ENCODE measurements at regions not wholly inside any gene's neighbourhood (a gene's known extent, or its start where the extent isn't known, plus 50 kb on each side); places are given as distances from the start of the nearest gene placed in this dataset.
"Not testable (repeated sequence)": the region's sequence is repeated elsewhere in the genome, so short reads cannot be mapped to it uniquely, and the experiment has no call there.

DNA sequence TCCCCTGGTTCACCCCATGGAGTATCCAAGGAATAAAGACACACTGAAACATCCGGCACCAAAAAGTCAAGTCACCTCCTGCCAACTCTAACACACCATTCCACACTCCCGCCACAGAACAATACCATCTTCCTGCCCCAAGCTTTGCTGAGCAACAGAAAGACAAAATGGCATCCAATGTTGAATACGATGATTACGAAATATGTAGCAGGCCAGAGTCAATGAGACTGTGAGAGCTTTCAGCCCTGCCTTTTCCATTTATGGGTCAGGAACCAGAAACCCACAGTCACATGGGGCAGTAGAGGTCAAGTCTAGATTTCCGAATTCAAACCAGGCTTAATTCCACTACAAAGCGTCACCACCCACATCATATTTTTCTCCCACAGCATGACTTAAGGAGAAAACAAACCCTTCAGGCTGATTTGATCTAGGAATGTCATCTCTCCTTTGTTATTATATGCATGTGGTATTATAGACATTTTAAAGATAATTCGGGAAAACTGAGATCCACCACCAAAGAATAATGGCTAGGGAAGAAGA, 249.8 kb downstream of the SETD4 start:
- no peak for DNase-seq

DNA sequence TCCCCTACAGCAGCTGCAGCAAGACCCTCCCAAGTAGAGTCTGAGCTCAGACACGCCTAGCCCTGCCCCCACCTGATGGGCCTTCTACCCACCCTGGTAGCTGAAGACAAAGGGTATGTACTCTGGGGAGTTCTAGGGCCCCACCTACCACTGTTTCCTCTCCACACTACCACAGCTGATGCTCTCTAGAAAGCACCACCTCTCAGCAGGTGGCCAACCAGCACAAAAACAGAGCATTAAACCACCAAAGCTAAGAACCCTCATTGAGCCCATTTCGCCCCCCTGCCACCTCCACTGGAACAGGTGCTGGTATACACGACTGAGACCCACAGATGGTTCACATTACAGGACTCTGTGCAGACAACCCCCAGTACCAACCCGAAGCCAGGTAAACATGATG, 258.9 kb downstream of the SETD4 start:
- no peak for DNase-seq

DNA sequence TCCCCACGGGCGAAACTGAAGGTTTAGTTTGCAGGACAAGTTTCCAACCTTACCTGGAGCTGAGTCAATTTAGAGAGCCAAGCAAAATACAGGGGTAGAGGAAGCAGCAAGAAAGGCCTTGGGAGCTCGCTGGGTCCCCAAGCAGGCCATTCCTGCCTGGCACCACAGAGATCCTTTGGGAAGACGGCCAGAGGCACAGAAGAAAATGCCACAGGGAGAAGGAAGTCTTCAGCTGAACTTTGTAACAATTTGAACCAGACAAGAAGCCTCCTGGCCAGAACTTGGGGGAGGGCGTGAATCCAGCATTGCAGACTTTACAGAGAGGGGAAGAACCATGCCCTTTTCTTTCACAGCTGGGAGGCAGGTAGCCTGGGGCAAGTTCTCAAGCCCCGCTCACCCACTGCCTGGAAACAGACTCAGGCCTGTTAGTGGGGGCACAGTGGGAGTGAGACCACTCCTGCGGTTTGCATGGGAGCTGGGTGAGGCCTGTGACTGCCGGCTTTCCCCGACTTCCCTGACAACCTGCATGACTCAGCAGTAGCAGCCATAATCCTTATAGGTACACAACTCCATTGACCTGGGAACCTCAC, 259.4 kb downstream of the SETD4 start:
- not testable (repeated sequence) for DNase-seq

DNA sequence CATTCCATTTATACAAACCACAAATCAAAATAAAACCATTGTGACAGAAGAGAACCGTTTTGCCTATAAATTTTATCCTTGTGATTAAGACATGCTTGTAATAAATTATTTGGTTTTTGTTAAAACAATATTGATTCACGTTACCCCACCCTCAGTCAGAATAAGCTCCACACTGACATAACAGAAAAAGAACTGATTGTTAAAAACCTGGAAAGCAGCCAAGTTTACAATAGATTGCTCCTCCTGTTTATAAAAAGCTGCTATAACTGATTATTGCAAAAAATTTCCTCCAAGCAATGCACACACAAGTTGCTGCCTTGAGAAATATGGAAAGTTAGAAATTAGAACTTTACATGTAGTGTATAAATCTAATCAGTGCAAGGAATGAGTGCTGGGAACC, 263.5 kb downstream of the SETD4 start:
- no peak for DNase-seq

DNA sequence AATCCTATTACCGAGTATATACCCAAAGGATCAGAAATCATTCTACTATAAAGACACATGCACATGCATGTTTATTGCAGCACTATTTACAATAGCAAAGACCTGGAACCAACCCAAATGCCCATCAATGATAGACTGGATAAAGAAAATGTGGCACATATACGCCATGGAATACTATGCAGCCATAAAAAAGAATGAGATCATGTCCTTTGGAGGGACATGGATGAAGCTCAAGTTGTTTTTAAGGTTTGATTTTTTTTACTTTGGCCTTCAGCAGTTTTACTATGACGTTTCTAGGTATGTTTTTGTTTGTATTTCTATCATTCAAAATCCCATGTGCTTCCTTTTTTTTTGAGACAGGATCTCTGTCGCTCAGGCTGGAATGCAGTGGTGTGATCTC, 265.8 kb downstream of the SETD4 start:
- DNase-seq, result not testable (repeated sequence)

DNA sequence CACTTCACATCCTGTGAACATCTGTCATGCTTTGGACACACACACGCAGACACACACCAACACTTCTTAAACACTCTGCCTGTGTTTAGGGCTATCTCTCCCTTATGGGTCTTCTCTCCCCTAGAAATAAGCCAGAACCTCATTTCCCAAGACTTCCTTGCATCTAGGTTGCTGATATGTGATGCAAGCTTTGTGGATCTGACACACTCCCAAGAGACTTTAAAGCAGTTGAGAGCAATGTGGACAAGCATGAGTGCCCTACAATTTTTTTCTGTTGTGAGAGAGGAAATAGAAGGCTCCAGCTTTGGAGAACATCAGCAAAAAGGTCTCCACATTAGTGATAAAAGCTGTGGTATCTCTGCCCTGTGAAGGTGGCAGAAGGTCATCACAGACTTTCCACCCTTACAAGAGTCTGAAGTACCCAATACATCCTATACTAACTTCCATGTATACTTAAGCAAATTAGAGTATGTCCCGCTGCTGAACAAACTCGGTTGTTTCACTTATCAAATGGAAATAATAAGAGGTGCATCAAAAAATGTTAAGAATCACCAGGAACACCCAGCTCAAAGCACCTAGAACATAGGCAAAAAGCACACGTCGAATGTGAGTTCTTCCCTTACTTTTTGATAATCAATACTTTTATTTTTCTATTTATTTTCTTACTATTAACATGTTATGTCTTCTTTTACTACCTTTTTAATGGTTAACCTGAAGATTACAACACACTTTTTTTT, 267.6 kb downstream of the SETD4 start:
- no peak for DNase-seq

DNA sequence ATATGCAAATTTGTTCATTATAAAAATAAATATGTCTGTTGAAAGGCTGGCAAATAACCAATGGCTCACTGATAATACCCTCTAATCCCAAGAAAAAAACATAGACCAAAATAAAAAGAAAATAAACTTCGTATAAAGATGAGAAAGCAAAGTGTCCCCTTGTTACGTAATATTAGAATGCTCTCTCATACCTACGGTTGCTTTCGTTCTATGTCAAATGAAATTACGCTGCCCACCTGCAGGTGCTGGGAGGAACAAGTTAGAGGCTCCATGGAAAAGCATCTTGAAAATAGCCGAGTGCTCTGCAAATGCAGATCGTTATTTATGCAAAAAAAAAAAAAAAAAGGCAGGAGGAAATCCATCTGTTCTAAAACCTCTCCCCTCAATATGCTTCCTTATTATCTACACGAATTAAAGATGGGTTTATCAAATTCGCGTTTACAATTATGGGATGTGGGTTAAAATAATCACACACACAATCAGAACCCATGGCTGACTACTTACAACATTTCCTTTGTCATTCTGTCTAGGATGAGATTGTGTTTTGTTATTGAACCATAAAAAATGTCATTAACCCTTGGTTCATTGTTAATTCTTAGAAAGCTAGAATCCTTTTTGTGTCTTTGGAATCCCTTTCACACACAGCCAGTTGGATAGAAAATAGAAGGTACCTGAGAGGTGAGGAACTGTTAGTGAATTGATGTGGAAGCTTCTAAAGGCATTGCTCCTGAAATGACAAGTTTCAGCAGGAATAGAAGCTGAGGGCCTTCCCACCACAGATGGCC, 268.6 kb downstream of the SETD4 start:
- DNase-seq, result no peak

DNA sequence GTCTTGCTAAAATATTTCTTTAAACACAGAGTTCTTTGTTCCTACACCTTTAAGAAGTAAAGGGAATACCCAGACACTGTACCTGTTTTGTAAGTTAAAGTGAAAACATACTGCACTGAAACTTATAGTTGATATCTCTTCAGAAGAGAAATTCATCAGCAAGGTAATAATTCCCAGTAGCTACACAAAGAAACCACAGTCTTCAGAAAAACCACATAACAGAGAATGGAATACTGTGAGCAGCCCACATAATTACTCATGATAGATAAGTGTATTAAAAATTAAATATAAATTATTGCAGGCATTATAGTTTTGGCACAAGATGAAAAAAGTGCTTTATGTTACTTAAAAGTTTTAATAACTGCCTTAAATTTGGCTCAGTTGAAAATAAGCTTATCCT, 276.6 kb downstream of the SETD4 start:
- DNase-seq, result no peak

DNA sequence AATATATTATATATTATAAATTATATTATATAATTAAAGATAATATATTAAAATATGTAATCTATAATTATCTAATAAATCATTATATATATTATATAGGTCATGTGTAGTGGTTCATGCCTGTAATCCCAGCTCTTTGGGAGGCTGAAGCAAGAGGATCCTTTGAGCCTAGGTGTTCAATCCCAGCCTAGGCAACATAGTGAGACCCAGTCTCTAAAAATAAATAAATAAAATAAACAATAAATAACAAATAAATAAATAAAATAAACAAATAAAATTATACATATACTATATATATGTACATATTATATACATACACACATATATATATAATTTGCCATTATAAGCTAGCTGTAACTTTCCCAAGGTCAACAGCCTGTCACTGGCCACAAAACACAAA, 277.7 kb downstream of the SETD4 start:
- DNase-seq, result no peak

DNA sequence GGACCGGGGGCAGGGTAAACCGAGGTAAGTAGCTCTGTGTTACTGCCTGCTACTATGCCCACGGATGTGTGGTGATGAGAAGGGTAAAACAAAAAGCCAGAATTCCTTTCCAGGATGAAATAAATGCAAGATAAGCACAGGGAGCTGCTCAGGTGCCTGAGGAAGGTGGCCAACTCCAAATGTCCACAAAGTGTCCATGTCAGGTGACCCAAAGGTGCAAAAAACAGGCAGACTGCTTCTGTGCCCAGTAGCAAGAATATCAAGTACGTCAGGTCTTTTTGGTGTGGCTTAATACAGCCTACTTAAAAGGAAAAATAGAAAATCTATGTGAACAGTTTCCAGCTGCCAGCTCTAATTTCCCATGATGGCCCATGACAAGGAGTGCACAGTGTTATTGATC, 279.3 kb downstream of the SETD4 start:
- DNase-seq, result no peak

DNA sequence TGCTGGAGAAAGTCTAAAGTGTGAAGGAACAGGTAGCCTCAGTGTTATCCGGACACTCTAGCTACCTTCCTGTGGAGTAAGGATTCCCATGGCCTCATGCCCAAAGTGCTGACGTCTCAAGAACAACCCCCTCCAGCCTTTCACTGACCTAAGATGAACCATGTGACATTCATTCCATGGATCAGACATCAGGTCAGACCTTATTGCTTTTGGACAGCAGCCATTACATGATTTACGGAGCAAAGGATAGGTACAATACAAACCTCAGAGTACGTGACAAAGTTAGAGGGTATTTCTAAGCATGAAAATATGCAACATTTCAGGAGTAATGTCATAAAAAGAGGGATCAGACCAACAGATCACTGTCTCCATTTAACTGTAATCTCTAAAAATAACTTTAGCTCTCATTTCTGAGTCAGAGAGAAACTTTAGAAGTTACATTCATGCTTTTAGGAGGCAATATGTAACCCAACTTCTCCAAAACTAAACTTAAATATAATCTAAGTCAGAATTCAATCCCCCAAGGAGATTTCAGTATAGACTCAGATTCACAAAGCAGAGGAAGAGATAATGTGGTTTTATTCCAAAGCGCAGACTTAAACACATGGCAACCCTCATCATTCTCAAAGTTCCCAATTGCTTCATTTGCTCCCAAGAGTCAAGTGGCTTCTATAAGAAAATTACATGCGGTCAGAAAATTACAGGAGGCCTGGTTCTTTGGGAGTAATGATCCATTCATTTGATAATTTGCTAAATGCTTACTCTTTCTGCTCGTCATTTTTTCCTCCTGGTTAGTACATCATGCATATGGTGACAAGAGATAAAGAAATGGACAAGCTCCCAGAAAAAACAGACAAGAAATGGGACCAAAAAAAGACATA, 280.4 kb downstream of the SETD4 start:
- no peak for DNase-seq

DNA sequence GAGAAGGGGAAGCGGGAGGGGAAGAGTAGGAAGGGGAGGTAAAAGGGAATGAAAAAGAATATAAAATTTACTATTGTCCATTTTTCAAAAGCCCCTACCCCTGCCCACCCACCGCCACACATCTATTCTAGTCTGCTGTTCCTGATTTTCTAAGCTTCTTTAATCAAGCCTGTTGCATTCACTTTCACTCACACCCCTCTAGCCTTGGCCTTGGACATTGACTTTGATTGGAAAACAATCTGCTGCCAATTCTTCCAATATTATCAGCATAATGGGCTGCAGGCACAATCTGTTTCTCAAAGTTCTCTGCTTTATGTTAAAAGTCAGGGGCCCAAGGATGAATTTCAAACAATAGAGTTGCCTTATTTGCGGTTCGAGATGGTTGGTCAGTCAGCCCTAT, 281.2 kb downstream of the SETD4 start:
- no peak for DNase-seq

DNA sequence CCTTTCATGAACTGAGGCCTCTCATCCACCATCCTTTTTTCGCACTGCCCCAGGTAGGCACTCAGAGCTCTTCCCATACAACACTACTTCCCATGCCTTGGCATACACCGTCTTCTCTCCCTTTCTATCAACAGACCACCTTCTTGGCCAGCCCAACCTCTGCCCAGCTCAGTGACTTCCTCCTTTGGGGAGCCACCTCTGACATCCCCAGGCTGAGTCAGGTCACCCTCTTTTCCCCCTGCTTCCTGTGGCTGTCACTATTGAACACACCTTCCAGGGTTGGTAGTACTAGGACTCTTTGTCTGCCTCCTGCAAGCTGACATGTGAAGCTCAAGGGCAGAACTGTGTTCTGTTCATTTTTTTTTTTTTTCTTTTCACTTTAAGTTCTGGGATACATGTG, 283.2 kb downstream of the SETD4 start:
- DNase-seq, result no peak

DNA sequence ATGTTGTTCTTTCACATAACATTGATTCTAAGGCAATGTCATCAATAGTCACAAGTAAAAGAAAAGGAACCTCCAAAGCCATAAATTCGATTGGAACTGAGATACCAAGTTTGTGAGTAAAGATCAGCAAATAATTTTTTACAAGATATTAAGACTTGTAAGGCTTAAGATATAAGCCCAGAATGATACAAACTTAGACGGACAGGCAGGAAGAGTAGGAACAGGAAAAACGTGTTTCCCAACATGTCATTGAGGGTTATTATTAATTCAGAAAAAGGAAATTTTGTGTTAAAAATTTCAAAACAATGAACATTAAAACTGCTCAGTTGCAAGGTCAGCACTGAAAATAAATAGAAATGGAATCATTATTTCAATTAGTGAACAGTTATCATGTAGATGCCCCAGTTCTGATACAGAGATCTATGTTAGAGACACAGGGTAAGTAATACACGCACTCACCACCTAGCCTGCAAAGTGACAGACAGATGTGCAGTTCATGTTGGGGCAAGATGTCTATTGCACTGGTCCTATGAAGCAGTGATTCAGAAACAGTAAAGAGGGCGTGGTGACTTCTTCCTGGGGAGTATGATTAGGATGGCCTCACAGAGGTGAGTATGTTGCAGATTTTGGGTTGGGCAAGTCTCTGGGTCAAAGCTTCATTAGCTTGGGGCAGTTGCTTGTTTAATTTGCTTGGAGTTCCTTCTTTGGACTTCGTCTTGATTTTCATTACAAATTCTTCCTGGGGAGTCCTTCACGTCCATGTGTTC, 284.4 kb downstream of the SETD4 start:
- DNase-seq, result no peak

DNA sequence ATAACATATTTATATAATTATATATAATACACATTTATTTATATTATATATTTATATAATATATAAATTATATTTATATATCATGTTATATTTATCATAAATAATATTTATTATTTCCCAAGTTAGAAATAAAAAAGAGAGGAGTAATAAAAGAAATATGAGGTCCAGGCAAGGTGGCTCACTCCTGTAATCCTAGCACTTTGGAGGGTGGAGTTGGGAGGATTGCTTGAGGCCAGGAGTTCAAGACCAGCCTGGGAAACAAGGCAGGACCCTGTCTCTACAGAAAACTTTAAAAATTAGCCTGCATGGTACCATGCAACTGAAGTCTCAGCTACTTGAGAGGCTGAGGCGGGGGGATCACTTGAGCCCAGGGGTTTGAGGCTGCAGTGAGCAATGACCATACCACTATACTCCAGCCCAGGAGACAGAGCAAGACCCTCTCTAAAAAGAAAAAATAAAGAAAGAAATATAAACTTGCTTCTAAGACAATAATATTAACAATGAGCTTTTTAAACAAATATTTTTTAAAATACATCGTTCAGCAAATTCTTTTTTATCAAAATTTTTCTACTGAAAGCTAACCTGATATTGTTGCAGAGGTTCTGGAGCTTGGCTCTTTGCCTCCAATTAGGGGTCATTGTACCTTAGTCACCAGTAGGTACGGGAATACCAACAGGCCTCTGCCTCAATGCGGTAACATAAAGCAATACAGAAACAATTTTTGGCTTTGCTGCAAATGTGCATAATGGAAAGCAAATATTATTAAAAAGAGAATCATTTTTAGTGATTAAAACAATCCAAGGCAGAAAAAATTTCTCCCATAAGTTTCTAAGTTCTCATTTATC, 290.0 kb downstream of the SETD4 start:
- no peak for DNase-seq

DNA sequence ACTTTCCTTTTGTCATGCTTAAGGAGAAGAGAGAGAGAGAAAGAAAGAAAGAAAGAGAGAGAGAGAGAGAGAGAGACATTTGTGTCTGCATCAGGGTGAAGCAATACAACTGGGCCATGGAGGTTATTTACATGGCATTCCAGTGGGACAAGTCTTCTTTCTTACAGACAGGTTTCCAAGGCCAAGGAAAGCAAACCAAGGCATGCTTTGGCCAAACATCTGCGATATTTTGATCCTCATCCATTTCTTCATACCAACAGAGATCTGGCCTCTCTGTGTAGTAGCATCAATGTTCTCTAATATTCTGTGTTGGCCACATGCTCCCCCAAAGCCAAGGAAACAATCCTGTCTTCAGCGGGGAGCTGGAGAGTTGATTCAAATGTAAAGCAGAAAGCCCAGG, 292.1 kb downstream of the SETD4 start:
- DNase-seq, result no peak

DNA sequence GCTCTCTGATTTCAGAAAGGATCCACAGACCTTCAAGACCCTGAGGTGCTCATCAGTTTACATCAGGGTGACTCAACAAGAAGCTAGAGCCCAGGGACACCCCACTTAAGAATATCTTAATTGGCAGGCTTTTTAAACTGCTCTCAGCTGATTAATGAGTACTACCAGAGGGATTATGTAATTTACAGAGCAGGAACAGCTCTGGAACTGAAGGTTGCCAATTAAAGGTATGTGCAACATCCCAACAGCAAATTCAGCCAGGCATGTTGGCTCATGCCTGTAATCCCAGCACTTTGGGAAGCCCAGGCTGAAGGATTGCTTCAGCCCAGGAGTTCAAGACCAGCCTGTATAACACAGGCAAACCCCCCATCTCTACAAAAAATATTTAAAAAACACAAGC, 295.7 kb downstream of the SETD4 start:
- no peak for DNase-seq

DNA sequence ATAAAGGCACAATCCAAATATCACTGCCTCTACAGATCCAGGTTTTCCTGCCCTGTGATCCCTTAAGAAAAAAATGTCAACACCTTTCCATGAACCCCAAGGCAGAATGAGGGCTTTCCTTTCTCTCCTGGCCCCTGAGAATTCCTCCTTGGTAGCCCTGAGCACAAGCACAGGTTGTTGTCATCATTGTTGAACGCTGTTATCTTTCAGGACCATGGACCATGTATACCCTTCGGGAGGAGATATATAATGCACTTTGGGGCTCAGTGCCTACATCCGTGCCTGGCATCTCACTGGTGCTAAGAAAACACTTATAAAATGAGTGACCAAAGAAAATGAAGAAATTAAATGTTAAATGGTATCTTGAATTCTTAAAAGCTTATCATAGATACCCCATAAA, 296.2 kb downstream of the SETD4 start:
- no peak for DNase-seq

DNA sequence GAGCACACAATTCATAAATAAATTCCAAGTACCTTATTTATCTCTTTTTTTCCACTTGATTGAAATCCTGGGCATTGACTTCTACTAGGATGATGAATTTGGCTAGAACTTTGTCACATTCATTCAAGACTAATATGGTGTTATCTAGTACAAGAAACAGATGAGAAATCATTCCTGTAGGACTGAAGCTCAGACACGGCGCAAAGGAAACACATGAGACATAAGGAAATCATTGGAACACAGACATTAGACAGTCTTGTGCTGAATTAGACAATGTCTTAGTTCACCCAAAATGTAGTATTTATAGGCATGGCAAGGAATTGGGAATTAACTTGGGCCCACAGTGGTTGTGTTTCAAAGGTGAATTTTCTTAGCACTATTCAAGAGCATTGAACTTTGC, 305.7 kb downstream of the SETD4 start:
- DNase-seq, result no peak

DNA sequence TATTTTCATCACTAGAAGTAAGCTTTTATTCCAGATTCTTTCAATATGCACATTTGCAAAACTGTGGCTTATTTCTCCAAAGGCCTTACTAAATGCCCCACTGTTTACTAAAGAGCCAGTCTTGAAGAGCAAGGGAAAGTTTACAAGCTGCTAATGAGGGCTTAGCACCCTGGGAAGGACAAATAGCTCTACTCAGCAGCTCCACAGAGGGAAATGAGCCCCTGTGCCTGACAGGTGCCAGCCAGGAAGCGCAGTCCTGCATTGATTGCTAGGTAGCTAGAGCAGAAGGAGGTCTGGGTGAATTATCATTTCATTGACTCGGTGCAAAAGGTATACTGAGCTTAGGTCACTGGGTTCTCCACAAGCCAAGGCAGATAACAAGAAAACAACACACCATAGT, 307.0 kb downstream of the SETD4 start:
- DNase-seq, result no peak

Data from hypothalamus (tissue), 51 donors.